ENCODE measurements at regions not wholly inside any gene's neighbourhood (a gene's known extent, or its start where the extent isn't known, plus 50 kb on each side); places are given as distances from the start of the nearest gene placed in this dataset.

- no peak for TF ChIP-seq CTCF (IDR thresholded peaks at IDR 0.05; ENCODE audit: low read length)
- TF ChIP-seq EZH2 (optimal IDR thresholded peaks at IDR 0.05; ENCODE audit: low read depth, low read length), result no peak
Measured at GRCh38 chr11:109606256-109606655, 184.3 kb downstream of the C11orf87 start.
